ENCODE measurements at regions not wholly inside any gene's neighbourhood (a gene's known extent, or its start where the extent isn't known, plus 50 kb on each side); places are given as distances from the start of the nearest gene placed in this dataset.

DNA sequence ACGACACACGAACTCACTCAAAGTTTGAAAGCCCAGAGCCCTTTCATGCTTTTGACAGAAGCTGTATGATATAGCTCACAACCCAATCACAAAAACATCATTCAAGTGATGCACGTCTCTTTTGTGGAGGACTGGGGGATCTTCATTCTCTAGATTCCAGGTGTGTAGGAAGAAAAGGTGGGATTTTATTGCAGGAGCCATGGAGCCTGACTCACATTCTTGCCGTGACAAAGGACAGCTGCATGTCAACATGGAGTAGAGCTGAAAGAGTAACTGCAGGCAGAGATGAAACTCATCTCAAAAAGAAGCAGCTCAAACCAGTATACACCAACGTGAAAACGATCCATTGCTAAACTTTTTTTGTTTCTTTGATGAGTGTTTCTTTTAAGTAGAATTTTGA lies 50.9 kb upstream of the PDE1A start:
- TF ChIP-seq, protein P1, sequence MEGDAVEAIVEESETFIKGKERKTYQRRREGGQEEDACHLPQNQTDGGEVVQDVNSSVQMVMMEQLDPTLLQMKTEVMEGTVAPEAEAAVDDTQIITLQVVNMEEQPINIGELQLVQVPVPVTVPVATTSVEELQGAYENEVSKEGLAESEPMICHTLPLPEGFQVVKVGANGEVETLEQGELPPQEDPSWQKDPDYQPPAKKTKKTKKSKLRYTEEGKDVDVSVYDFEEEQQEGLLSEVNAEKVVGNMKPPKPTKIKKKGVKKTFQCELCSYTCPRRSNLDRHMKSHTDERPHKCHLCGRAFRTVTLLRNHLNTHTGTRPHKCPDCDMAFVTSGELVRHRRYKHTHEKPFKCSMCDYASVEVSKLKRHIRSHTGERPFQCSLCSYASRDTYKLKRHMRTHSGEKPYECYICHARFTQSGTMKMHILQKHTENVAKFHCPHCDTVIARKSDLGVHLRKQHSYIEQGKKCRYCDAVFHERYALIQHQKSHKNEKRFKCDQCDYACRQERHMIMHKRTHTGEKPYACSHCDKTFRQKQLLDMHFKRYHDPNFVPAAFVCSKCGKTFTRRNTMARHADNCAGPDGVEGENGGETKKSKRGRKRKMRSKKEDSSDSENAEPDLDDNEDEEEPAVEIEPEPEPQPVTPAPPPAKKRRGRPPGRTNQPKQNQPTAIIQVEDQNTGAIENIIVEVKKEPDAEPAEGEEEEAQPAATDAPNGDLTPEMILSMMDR (IDR thresholded peaks at IDR 0.05; ENCODE audit: insufficient read depth, low read length): no peak
- no peak for DNase-seq (ENCODE audit: low read depth)
- H3K4me3 ChIP-seq (ENCODE audit: low read depth, low read length): no peak overlapping the region

DNA sequence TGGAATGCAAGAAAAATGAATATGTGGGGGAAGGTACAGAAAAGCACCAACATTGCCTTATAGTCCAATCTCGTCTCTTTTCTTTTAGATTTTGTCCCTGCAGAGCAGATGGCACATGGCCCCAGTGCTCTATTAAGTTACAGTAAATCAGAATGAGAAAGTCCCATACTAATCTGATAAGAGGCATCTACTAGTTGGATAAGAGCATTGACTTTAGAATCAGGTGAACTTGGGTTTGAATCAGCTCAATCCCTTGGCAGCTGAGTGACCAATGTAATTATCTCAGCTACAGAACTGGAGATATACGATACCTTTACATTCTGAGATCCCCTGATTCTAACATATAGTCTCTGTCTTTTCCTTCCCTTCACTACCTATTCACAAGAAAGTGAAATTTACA lies 54.8 kb upstream of the PDE1A start:
- TF ChIP-seq, protein P1 (IDR thresholded peaks at IDR 0.05; ENCODE audit: insufficient read depth, low read length): no peak
- DNase-seq (ENCODE audit: low read depth): no peak
- H3K4me3 ChIP-seq (ENCODE audit: low read depth, low read length): no peak overlapping the region

GRCh38 chr2:182482511-182482910 lies 55.7 kb upstream of the PDE1A start:
- no peak overlapping the region for H3K4me3 ChIP-seq (ENCODE audit: low read depth, low read length)
- DNase-seq (ENCODE audit: low read depth): no peak
- TF ChIP-seq, protein P1 (IDR thresholded peaks at IDR 0.05; ENCODE audit: insufficient read depth, low read length): no peak

- TF ChIP-seq, protein P1 (IDR thresholded peaks at IDR 0.05; ENCODE audit: insufficient read depth, low read length): no peak
- no peak for DNase-seq (ENCODE audit: low read depth)
- H3K4me3 ChIP-seq (ENCODE audit: low read depth, low read length): no peak overlapping the region
Measured at GRCh38 chr2:182496596-182496995, 69.8 kb upstream of the PDE1A start.

- TF ChIP-seq, protein P1 (IDR thresholded peaks at IDR 0.05; ENCODE audit: insufficient read depth, low read length): no peak
- peak; percentile 23 for DNase-seq (ENCODE audit: low read depth)
- H3K4me3 ChIP-seq (ENCODE audit: low read depth, low read length): no peak overlapping the region
Measured at GRCh38 chr2:182499706-182500470, 73.1 kb upstream of the PDE1A start.

- TF ChIP-seq, protein P1 (IDR thresholded peaks at IDR 0.05; ENCODE audit: insufficient read depth, low read length): no peak
- DNase-seq (ENCODE audit: low read depth): peak; percentile 16
- H3K4me3 ChIP-seq (ENCODE audit: low read depth, low read length): no peak overlapping the region
Measured at GRCh38 chr2:182503886-182504285, 77.0 kb upstream of the PDE1A start.

GRCh38 chr2:182504903-182505302 lies 78.1 kb upstream of the PDE1A start:
- peak; percentile 95 for DNase-seq (ENCODE audit: low read depth)
- TF ChIP-seq, protein P1 (IDR thresholded peaks at IDR 0.05; ENCODE audit: insufficient read depth, low read length): no peak
- H3K4me3 ChIP-seq (ENCODE audit: low read depth, low read length): no peak overlapping the region
